Tibial nerve (tissue), 4 donors: ENCODE measurements at regions not wholly inside any gene's neighbourhood (a gene's known extent, or its start where the extent isn't known, plus 50 kb on each side); places are given as distances from the start of the nearest gene placed in this dataset.

Source experiments
- CTCF ChIP-seq, 5 experiments: fragments of 200-600 bp in 3 of 5; fragments of 450-650 bp in 2 of 5; sonication (generic) in 3 of 5; IDR thresholded peaks; one replicate each; pipeline ENCODE4 v1.5.1; 2016 to 2019; ENCODE audit warnings: antibody characterized with exemption in 5 of 5, mild to moderate bottlenecking in 3 of 5, moderate library complexity in 2 of 5
- EP300 ChIP-seq, 2 donors: sonication (generic); formaldehyde crosslinking; IDR thresholded peaks; one replicate each; pipeline ENCODE4 v1.6.1; 2017; ENCODE audit warnings: antibody characterized with exemption in 2 of 2, mild to moderate bottlenecking in 1 of 2
- POLR2A ChIP-seq, 2 donors: fragments of 450-650 bp; IDR thresholded peaks; one replicate each; pipeline ENCODE4 v1.6.1; 2017; ENCODE audit warnings: antibody characterized with exemption in 2 of 2, mild to moderate bottlenecking in 2 of 2, moderate library complexity in 2 of 2

GRCh38 chr9:108085294-108085693 lies 595.7 kb upstream of the KLF4 start:
- no peak for TF ChIP-seq CTCF (IDR thresholded peaks at IDR 0.05)
- TF ChIP-seq POLR2A (IDR thresholded peaks at IDR 0.05) = no peak
- TF ChIP-seq EP300 (IDR thresholded peaks at IDR 0.05) = no peak
